IMR-90 (cell line): ENCODE measurements at regions not wholly inside any gene's neighbourhood (a gene's known extent, or its start where the extent isn't known, plus 50 kb on each side); places are given as distances from the start of the nearest gene placed in this dataset.

Experiments used
- ATAC-seq: fragments of 200-7000 bp; cut with Tn5 transposase; 2 replicates; pipeline ENCODE4 v1.9.1; 2020; ENCODE audit warnings: low read depth, mild to moderate bottlenecking, moderate library complexity
- BruUV-seq: library from RNA; stranded (reverse); fragments of 400-500 nt; replicated peaks from 2 replicates; lab custom pipeline; 2021; lab: Mats Ljungman, UMichigan
- CTCF ChIA-PET: fragments of 300-600 bp; formaldehyde crosslinking; extraction: SDS; loops from one replicate; lab custom pipeline; 2021; ENCODE audit warnings: antibody characterized with exemption; lab: Yijun Ruan, JAX
- POLR2A ChIA-PET: fragments of 300-600 bp; sonication (Branson Sonifier 250); formaldehyde crosslinking; loops from one replicate; lab custom pipeline; 2022; ENCODE audit warnings: antibody characterized with exemption; ENCODE audit not compliant: unreplicated experiment; lab: Charles Lee
- DNase-seq: peaks from one replicate; pipeline ENCODE4 v3.0.0; 2013
- H2AFZ ChIP-seq: replicated peaks from 2 replicates; pipeline ENCODE3; 2013; ENCODE audit warnings: low read length, mild to moderate bottlenecking; ENCODE audit not compliant: poor library complexity
- H2AK5ac ChIP-seq: 2 replicates; pipeline ENCODE4 v1.6.1; 2013; ENCODE audit warnings: low read depth, low read length, inconsistent platforms
- H2AK9ac ChIP-seq: replicated peaks from 2 replicates; pipeline ENCODE3; 2013; ENCODE audit warnings: mild to moderate bottlenecking, low read depth, low read length, moderate library complexity; ENCODE audit not compliant: poor library complexity
- H2BK120ac ChIP-seq: 2 replicates; pipeline ENCODE4 v1.6.1; 2013; ENCODE audit warnings: low read depth, low read length, inconsistent platforms
- H2BK15ac ChIP-seq: 3 replicates; pipeline ENCODE4 v1.6.1; 2013; ENCODE audit warnings: low read depth, low read length, inconsistent platforms
- H2BK20ac ChIP-seq: 2 replicates; pipeline ENCODE4 v1.6.1; 2013; ENCODE audit warnings: low read depth, mild to moderate bottlenecking, inconsistent platforms, low read length, moderate library complexity
- H2BK5ac ChIP-seq: 2 replicates; pipeline ENCODE4 v1.6.1; 2013; ENCODE audit warnings: mild to moderate bottlenecking, low read depth, low read length, inconsistent platforms; ENCODE audit not compliant: poor library complexity, severe bottlenecking
- H3K14ac ChIP-seq: replicated peaks from 2 replicates; pipeline ENCODE4 v1.6.1; 2013; ENCODE audit warnings: low read depth, low read length, inconsistent platforms
- H3K18ac ChIP-seq: 2 replicates; pipeline ENCODE4 v1.6.1; 2013; ENCODE audit warnings: low read depth, low read length, control low read depth
- H3K23ac ChIP-seq: 2 replicates; pipeline ENCODE4 v1.6.1; 2013; ENCODE audit warnings: low read depth, low read length, inconsistent platforms
- H3K27ac ChIP-seq: 2 replicates; pipeline ENCODE4 v1.5.1; 2013; ENCODE audit warnings: mild to moderate bottlenecking, control low read depth, low read length; ENCODE audit not compliant: insufficient read depth
- H3K27me3 ChIP-seq: 2 replicates; pipeline ENCODE4 v1.6.1; 2013; ENCODE audit warnings: low read length; ENCODE audit not compliant: control insufficient read depth, insufficient read depth
- H3K36me3 ChIP-seq: 2 replicates; pipeline ENCODE4 v1.6.1; 2013; ENCODE audit warnings: low read length, mixed read lengths; ENCODE audit not compliant: control insufficient read depth, insufficient read depth
- H3K4ac ChIP-seq: 2 replicates; pipeline ENCODE4 v1.6.1; 2013; ENCODE audit warnings: low read depth, low read length, inconsistent platforms
- H3K4me1 ChIP-seq: 2 replicates; pipeline ENCODE4 v1.6.1; 2013; ENCODE audit warnings: low read length, mixed read lengths; ENCODE audit not compliant: control insufficient read depth, insufficient read depth
- H3K4me2 ChIP-seq: 2 replicates; pipeline ENCODE4 v1.6.1; 2013; ENCODE audit warnings: low read depth, mild to moderate bottlenecking, control low read depth, low read length, moderate library complexity
- H3K4me3 ChIP-seq: 2 replicates; pipeline ENCODE4 v1.5.1; 2013; ENCODE audit warnings: low read depth, mild to moderate bottlenecking, control low read depth, low read length, moderate library complexity; ENCODE audit not compliant: insufficient read depth
- H3K56ac ChIP-seq: 2 replicates; pipeline ENCODE4 v1.6.1; 2013; ENCODE audit warnings: low read length, inconsistent platforms; ENCODE audit not compliant: insufficient read depth; ENCODE audit errors: extremely low read depth
- H3K79me1 ChIP-seq, 2 experiments: 2 replicates each; pipeline ENCODE4 v1.6.1; 2013; ENCODE audit warnings: low read length in 2 of 2, inconsistent platforms in 1 of 2, low read depth in 1 of 2
- H3K9ac ChIP-seq: 2 replicates; pipeline ENCODE4 v1.6.1; 2013; ENCODE audit warnings: low read depth, low read length, control low read depth
- H3K9me1 ChIP-seq: 2 replicates; pipeline ENCODE4 v1.6.1; 2013; ENCODE audit warnings: low read length, inconsistent platforms; ENCODE audit not compliant: insufficient read depth
- H3K9me3 ChIP-seq: 2 replicates; pipeline ENCODE4 v1.6.1; 2013; ENCODE audit warnings: low read length; ENCODE audit not compliant: control insufficient read depth, insufficient read depth
- H4K20me1 ChIP-seq: 2 replicates; pipeline ENCODE4 v1.6.1; 2013; ENCODE audit warnings: low read length, inconsistent platforms; ENCODE audit not compliant: insufficient read depth
- H4K5ac ChIP-seq: 2 replicates; pipeline ENCODE4 v1.6.1; 2013; ENCODE audit warnings: mild to moderate bottlenecking, low read depth, low read length, control low read depth
- H4K8ac ChIP-seq, 2 experiments: 2 replicates each; pipeline ENCODE4 v1.6.1; 2013; ENCODE audit warnings: low read depth in 2 of 2, low read length in 2 of 2, control low read depth in 1 of 2, inconsistent platforms in 1 of 2
- H4K91ac ChIP-seq: 2 replicates; pipeline ENCODE4 v1.6.1; 2013; ENCODE audit warnings: low read depth, low read length, inconsistent platforms; ENCODE audit not compliant: insufficient read depth
- CEBPB ChIP-seq: IDR thresholded peaks from 2 replicates; pipeline ENCODE4 v1.6.1; 2012; ENCODE audit warnings: low read depth, low read length, improper control_type of control experiment
- CHD1 ChIP-seq: IDR thresholded peaks from 2 replicates; pipeline ENCODE4 v1.6.1; 2012; ENCODE audit warnings: low read depth, low read length, improper control_type of control experiment
- FOS ChIP-seq: fragments of 150-350 bp; IDR thresholded peaks from 2 replicates; pipeline ENCODE4 v1.6.1; 2016; ENCODE audit warnings: low read depth, low read length
- MAFK ChIP-seq: IDR thresholded peaks from 2 replicates; pipeline ENCODE4 v1.6.1; 2012; ENCODE audit warnings: low read depth, low read length, improper control_type of control experiment
- MXI1 ChIP-seq: IDR thresholded peaks from 2 replicates; pipeline ENCODE4 v1.6.1; 2012; ENCODE audit warnings: low read depth, mild to moderate bottlenecking, low read length, moderate library complexity, borderline replicate concordance
- RAD21 ChIP-seq: IDR thresholded peaks from 2 replicates; pipeline ENCODE4 v1.6.1; 2012; ENCODE audit warnings: low read length, improper control_type of control experiment
- RCOR1 ChIP-seq: IDR thresholded peaks from 2 replicates; pipeline ENCODE4 v1.6.1; 2012; ENCODE audit warnings: mild to moderate bottlenecking, low read length, improper control_type of control experiment; ENCODE audit not compliant: insufficient replicate concordance
- RFX5 ChIP-seq: IDR thresholded peaks from 2 replicates; pipeline ENCODE4 v1.8.0; 2012; ENCODE audit warnings: low read depth, mild to moderate bottlenecking, low read length, moderate library complexity
- SMC3 ChIP-seq: fragments of 150-350 bp; IDR thresholded peaks from 2 replicates; pipeline ENCODE4 v1.6.1; 2016; ENCODE audit warnings: low read depth, mild to moderate bottlenecking, antibody characterized with exemption, low read length, moderate library complexity
- WGBS, 2 experiments: methylation state at CpG; one replicate each; pipeline versions ENCODE4 v1.1.5 to v1.1.7; 2013; ENCODE audit warnings: missing lambda C conversion rate in 2 of 2; ENCODE audit not compliant: insufficient read length in 1 of 2; ENCODE audit errors: extremely low coverage in 2 of 2; 5-methylcytosine and 5-hydroxymethylcytosine counted together
- dilution Hi-C: fragments of 300-500 bp; cut with HindIII; formaldehyde crosslinking; loops from one replicate; pipeline ENCODE4 v1.14.3; 2018; ENCODE audit warnings: low sequenced_read_pairs; ENCODE audit not compliant: unreplicated experiment
- in situ Hi-C: fragments of 300-500 bp; cut with MboI; formaldehyde crosslinking; loops from 3 replicates; pipeline ENCODE4 v1.14.3; 2019; ENCODE audit warnings: low sequenced_read_pairs, inconsistent platforms, mixed read lengths
- intact Hi-C: fragments of 100-400 bp; cut with micrococcal nuclease; formaldehyde crosslinking; loops from 2 replicates; pipeline ENCODE4 v1.10.0; 2022

DNA sequence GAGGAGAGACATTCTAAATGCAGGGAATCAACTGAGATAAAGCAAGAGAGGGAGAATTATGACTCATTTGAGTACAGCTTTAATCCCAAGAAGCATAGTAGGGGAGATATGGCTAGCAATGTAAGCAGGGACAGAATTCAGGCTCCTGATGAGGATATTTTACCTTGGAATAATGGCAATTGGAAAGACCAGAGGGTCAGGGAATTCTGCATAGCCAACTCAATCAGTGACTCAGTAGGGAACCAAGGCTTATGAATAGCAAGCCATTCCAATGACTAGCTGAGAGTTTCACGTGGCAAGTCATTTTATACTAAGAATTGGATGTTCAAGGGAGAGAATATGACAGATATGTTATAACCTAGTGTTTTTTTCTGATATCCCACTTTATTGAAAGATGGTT is 563.8 kb upstream of the NETO1 start:
- Histone ChIP-seq H3K4ac (no peak overlapping the region), H3K9me3 (no peaks in the 10 kb centered on the region), H3K9ac (no peak overlapping the region), H2AK9ac (no peak overlapping the region), H3K4me1 (no peaks in the 10 kb centered on the region), H3K4me3 (no peak overlapping the region), H3K27ac (no peak overlapping the region), H3K18ac (no peak overlapping the region), H3K4me2 (no peak overlapping the region), H3K9me1 (0 out of 2 replicates have a peak, but pooled peaks cover 2% of the 10 kb centered on the region), H2AFZ (no peak overlapping the region), H3K36me3 (no peaks in the 10 kb centered on the region), H4K5ac (no peak overlapping the region), H3K56ac (no peak overlapping the region), H2AK5ac (no peak overlapping the region), H2BK20ac (no peak overlapping the region), H4K91ac (no peak overlapping the region), H3K23ac (no peak overlapping the region), H3K14ac (no peak overlapping the region), H3K27me3 (no peaks in the 10 kb centered on the region), H2BK15ac (no peak overlapping the region), H3K79me1 (no peaks in the 10 kb centered on the region), H2BK120ac (no peak overlapping the region), H4K20me1 (no peaks in the 10 kb centered on the region), H2BK5ac (no peak overlapping the region), H4K8ac (no peak overlapping the region)
- ATAC-seq, result no peak
- WGBS, 2 experiments, result no CpG with 5 or more reads among the region's 1 CpG
- no TSS peak for BruUV-seq
- ChIA-PET CTCF (no interaction called here), POLR2A (no interaction called here)
- DNase-seq, result peak; percentile 54
- dilution Hi-C loops, result no loop called here
- intact Hi-C loops, result no loop called here
- in situ Hi-C loops, result no loop called here
- TF ChIP-seq MAFK (no peak), RFX5 (no peak), RAD21 (no peak), SMC3 (no peak), FOS (no peak), CHD1 (no peak), RCOR1 (no peak), CEBPB (no peak), MXI1 (no peak)
